Astrocyte of the spinal cord (primary cell): ENCODE measurements at regions not wholly inside any gene's neighbourhood (a gene's known extent, or its start where the extent isn't known, plus 50 kb on each side); places are given as distances from the start of the nearest gene placed in this dataset.

Experiments used
- DNase-seq: peaks from one replicate; pipeline ENCODE4 v3.0.0; 2011; ENCODE audit warnings: low read depth, low spot score
- H3K4me3 ChIP-seq: 2 replicates; pipeline ENCODE4 v1.5.1; 2011; ENCODE audit warnings: low read depth, mild to moderate bottlenecking, low read length, moderate library complexity
- CTCF ChIP-seq: IDR thresholded peaks from 2 replicates; pipeline ENCODE4 v1.5.1; 2012; ENCODE audit warnings: low read depth, mild to moderate bottlenecking, low read length, inconsistent platforms
- in situ Hi-C: cut with HindIII; loops from 2 replicates; pipeline ENCODE4 v1.10.0; 2017; ENCODE audit warnings: low sequenced_read_pairs

- no peak for TF ChIP-seq CTCF
- in situ Hi-C loops: no loop called here
- H3K4me3 ChIP-seq: no peak overlapping the region
- DNase-seq: no peak
Measured at GRCh38 chr9:7304627-7304995, 495.0 kb downstream of the DMAC1 start.

GRCh38 chr9:7303907-7304626 is 495.5 kb downstream of the DMAC1 start:
- no peak for TF ChIP-seq CTCF
- in situ Hi-C loops: no loop called here
- DNase-seq: no peak
- H3K4me3 ChIP-seq: no peak overlapping the region

GRCh38 chr9:7300484-7300883 is 499.1 kb downstream of the DMAC1 start:
- no peak for TF ChIP-seq CTCF
- DNase-seq: no peak
- in situ Hi-C loops: no loop called here
- H3K4me3 ChIP-seq: no peak overlapping the region

GRCh38 chr9:7298123-7298522 is 501.5 kb downstream of the DMAC1 start:
- in situ Hi-C loops: no loop called here
- DNase-seq: no peak
- TF ChIP-seq CTCF: no peak
- no peak overlapping the region for H3K4me3 ChIP-seq

- H3K4me3 ChIP-seq: no peak overlapping the region
- no peak for DNase-seq
- in situ Hi-C loops: no loop called here
- no peak for TF ChIP-seq CTCF
Measured at GRCh38 chr9:7297521-7297920, 502.1 kb downstream of the DMAC1 start.

- no peak for DNase-seq
- H3K4me3 ChIP-seq: no peak overlapping the region
- no peak for TF ChIP-seq CTCF
- in situ Hi-C loops: no loop called here
Measured at GRCh38 chr9:7293091-7293490, 506.5 kb downstream of the DMAC1 start.
